ENCODE measurements at regions not wholly inside any gene's neighbourhood (a gene's known extent, or its start where the extent isn't known, plus 50 kb on each side); places are given as distances from the start of the nearest gene placed in this dataset.
"Not testable (repeated sequence)": the region's sequence is repeated elsewhere in the genome, so short reads cannot be mapped to it uniquely, and the experiment has no call there.

DNA sequence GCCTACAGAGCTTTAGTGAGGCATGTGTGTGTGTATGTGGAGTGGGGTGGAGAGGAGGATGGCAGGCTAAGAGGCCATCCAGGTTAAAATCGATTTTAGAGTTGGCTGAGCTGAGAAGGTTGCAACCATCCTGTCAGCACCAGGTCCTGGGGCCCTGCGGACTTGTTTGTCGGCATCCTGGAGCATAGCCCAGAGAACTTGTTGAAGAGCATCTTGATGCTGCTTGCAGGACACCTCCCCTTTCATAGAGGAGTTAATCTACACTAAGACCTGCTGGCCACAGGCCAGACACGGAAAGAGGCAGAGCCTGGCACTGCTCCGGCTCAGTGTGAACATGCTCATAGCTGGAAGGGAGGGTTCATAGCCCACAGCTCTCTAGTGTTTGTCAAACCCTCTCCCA lies 72.1 kb upstream of the RGPD5 start:
- Histone ChIP-seq H3K27me3 (ENCODE audit: insufficient read depth, low read length) (no peaks in the 10 kb centered on the region), H3K9ac (ENCODE audit: low read depth, low read length) (no peak overlapping the region), H3K4me3 (ENCODE audit: low read length) (no peak overlapping the region), H3K4me1 (ENCODE audit: insufficient read depth, low read length) (no peaks in the 10 kb centered on the region), H3K36me3 (ENCODE audit: insufficient read depth, low read length) (no peaks in the 10 kb centered on the region), H3K9me3 (ENCODE audit: insufficient read depth, low read depth, low read length) (peaks cover 5% of the 10 kb centered on the region), H3K27ac (ENCODE audit: low read depth, low read length) (no peak overlapping the region)
- WGBS: 94% methylated on average over 5 of the region's 5 CpGs

DNA sequence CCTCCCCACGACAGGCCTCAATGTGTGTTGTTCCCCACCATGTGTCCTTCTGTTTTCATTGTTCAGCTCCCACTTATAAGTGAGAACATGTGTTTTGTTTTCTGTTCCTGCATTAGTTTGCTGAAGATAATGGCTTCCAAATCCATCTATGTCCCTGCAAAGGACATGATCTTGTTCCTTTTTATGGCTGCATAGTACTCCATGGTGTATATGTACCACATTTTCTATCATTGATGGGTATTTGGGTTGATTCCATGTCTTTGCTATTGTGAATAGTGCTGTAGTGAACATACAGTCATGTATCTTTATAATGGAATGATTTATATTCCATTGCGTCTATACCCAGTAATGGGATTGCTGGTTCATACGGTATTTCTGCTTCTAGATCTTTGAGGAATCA lies 71.5 kb upstream of the RGPD5 start:
- H3K9me3 ChIP-seq (ENCODE audit: insufficient read depth, low read depth, low read length); H3K9ac ChIP-seq (ENCODE audit: low read depth, low read length); H3K27ac ChIP-seq (ENCODE audit: low read depth, low read length); H3K4me3 ChIP-seq (ENCODE audit: low read length); H3K27me3 ChIP-seq (ENCODE audit: insufficient read depth, low read length); H3K36me3 ChIP-seq (ENCODE audit: insufficient read depth, low read length); H3K4me1 ChIP-seq (ENCODE audit: insufficient read depth, low read length): not testable (repeated sequence)
- WGBS: 91% methylated on average over 3 of the region's 3 CpGs

DNA sequence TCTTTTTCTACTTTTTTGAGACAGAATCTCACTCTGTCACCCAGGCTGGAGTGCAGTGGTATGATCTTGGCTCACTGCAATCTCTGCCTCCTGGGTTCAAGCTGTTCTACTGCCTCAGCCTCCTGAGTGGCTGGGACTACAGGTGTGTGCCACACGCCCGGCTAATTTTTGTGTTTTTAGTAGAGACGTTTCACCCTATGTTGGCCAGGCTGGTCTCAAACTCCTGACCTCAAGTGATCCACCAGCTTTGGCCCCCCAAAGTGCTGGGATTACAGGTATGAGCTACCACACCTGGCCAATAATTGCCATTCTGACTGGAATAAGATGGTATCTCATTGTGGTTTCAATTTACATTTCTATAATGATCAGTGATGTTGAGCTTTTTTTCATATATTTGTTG lies 71.0 kb upstream of the RGPD5 start:
- H3K4me1 ChIP-seq (ENCODE audit: insufficient read depth, low read length); H3K36me3 ChIP-seq (ENCODE audit: insufficient read depth, low read length); H3K27ac ChIP-seq (ENCODE audit: low read depth, low read length); H3K9me3 ChIP-seq (ENCODE audit: insufficient read depth, low read depth, low read length); H3K4me3 ChIP-seq (ENCODE audit: low read length); H3K9ac ChIP-seq (ENCODE audit: low read depth, low read length); H3K27me3 ChIP-seq (ENCODE audit: insufficient read depth, low read length): not testable (repeated sequence)
- WGBS: 92% methylated on average over 3 of the region's 3 CpGs

DNA sequence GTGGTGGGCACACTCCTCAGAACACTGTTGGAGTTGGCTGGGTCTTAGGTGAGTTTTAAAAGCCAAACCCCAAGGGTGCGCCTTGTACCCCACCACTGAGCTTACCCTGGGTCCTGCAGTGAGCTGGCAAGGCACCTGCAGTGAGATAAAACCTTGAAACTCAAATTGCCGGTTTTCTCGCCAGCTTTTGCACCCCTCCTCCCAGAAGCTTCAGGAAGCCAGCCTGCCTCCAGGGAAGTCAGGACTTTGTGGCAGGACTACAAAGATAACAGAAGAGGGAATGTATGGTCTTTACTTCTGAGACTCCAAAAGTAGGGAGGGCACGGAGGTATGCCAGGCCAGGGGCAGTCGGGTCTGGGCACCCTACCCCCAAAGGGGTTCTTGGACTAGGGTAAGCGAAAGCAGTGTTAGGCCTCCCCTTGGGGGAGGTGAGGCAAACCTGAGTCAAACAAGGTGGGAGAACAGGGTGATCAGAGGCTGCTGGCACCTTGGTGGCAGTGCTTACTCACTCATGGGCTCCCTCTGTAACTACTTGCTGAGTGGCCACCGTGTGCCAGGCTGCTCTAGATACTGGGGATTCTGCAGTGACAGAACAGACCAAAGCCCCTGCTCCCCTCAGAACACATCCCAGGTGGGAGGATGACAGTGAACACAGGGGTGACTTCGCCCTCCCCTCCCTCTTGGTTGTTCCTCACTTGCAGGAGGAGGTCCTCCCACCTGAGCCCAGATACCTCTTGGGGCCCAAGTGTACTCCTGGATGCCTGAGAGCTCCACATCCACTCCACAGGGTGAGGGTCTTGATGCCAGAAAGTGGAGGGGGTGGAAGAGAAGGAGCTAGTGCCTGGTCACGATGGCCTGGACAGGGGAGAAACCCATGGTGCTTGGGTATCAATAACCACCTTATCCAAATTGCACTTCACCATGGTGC lies 69.3 kb upstream of the RGPD5 start:
- H3K9me3 ChIP-seq (ENCODE audit: insufficient read depth, low read depth, low read length): no peaks in the 10 kb centered on the region
- 90% methylated on average over 8 of the region's 9 CpGs for WGBS
- no peaks in the 10 kb centered on the region for H3K4me1 ChIP-seq (ENCODE audit: insufficient read depth, low read length)
- H3K9ac ChIP-seq (ENCODE audit: low read depth, low read length): no peak overlapping the region
- no peaks in the 10 kb centered on the region for H3K27me3 ChIP-seq (ENCODE audit: insufficient read depth, low read length)
- H3K27ac ChIP-seq (ENCODE audit: low read depth, low read length): no peak overlapping the region
- H3K36me3 ChIP-seq (ENCODE audit: insufficient read depth, low read length): no peaks in the 10 kb centered on the region
- no peak overlapping the region for H3K4me3 ChIP-seq (ENCODE audit: low read length)

DNA sequence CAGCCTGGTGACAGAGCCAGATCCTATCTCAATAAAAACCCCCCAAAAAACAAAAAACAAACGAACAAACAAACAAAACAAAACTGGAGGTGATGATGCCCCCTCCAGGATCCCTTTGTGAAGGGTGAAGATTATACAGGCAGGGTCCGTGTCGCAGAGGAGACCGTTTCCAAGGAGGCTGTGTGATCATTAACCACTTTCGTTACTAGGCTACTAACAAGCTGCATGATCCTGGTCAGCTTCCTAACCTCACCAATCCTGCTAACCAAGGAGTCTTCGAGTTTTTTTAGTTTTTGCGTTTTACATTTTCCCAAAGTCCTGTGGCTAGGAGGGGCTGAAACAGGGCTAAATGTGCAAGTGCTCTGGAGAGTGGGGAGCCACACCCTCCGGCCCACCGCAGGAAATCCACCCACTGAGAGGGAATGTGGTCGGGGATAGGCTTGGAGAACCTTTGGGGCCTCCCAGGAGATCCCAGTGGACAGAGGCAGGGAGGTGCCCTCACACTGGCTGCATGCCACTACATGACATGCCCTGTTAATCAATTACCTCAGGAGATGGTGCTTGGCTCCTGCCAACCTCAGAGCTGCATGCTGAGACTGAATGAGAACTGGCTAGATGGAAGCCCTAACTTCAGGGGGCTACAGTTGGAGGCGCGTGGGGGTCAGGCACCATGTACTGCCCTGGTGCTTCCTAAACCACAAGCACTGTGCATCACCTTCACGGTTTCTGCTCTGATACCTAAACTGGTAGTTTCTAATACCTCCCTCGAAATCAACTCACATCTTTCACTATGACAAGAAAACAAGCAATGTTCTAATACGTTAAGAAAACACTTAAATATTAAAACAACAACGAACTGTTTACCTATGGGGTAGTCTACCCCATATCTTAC lies 67.5 kb upstream of the RGPD5 start:
- no peak overlapping the region for H3K4me3 ChIP-seq (ENCODE audit: low read length)
- 90% methylated on average over 16 of the region's 16 CpGs for WGBS
- H3K9ac ChIP-seq (ENCODE audit: low read depth, low read length): no peak overlapping the region
- no peaks in the 10 kb centered on the region for H3K27me3 ChIP-seq (ENCODE audit: insufficient read depth, low read length)
- H3K9me3 ChIP-seq (ENCODE audit: insufficient read depth, low read depth, low read length): no peaks in the 10 kb centered on the region
- no peaks in the 10 kb centered on the region for H3K4me1 ChIP-seq (ENCODE audit: insufficient read depth, low read length)
- H3K36me3 ChIP-seq (ENCODE audit: insufficient read depth, low read length): no peaks in the 10 kb centered on the region
- H3K27ac ChIP-seq (ENCODE audit: low read depth, low read length): no peak overlapping the region

DNA sequence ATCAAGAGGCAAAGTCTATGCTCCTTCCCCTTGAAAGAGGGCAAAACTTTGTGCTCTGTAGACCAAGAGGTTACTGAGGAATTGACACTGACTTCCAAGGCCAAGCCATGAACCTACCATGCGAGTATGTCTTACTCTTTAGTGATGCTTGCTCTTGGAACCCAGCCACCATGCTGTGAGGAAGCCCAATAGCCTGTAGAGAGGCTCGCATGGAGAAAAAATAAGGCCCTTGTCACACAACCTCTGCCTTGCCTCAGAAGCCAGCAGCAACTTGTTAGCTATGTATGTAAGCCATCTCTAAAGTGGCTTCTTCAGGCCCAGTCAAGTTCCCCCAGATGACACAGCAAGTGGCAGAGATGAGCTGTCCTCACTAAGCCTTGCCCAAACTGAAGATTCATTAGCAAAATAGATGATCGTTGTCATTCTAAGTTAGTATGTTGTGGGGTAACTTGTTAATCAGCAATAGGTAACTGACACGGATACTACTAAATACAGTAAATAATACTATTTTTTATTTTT lies 66.1 kb upstream of the RGPD5 start:
- 93% methylated on average over 2 of the region's 4 CpGs for WGBS
- Histone ChIP-seq H3K27me3 (ENCODE audit: insufficient read depth, low read length) (no peaks in the 10 kb centered on the region), H3K9me3 (ENCODE audit: insufficient read depth, low read depth, low read length) (no peaks in the 10 kb centered on the region), H3K36me3 (ENCODE audit: insufficient read depth, low read length) (no peaks in the 10 kb centered on the region), H3K9ac (ENCODE audit: low read depth, low read length) (no peak overlapping the region), H3K27ac (ENCODE audit: low read depth, low read length) (no peak overlapping the region), H3K4me1 (ENCODE audit: insufficient read depth, low read length) (no peaks in the 10 kb centered on the region), H3K4me3 (ENCODE audit: low read length) (no peak overlapping the region)

DNA sequence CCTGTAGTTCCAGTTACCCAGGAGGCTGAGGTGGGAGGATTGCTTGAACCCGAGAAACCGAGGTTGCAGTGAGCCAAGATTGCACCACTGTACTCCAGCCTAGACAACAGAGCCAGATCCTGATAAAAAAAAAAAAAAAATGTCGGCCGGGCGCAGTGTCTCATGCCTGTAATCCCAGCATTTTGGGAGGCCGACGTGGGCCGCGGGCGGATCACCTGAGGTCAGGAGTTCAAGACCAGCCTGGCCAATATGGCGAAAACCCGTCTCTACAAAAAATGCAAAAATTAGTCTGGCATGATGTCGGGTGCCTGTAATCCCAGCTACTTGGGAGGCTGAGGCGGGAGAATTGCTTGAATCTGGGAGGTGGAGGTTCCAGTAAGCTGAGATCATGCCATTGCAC lies 60.4 kb upstream of the RGPD5 start:
- not testable (repeated sequence) for H3K4me1 ChIP-seq (ENCODE audit: insufficient read depth, low read length); H3K27ac ChIP-seq (ENCODE audit: low read depth, low read length); H3K36me3 ChIP-seq (ENCODE audit: insufficient read depth, low read length); H3K9ac ChIP-seq (ENCODE audit: low read depth, low read length); H3K9me3 ChIP-seq (ENCODE audit: insufficient read depth, low read depth, low read length); H3K4me3 ChIP-seq (ENCODE audit: low read length); H3K27me3 ChIP-seq (ENCODE audit: insufficient read depth, low read length)
- 96% methylated on average over 14 of the region's 14 CpGs for WGBS

DNA sequence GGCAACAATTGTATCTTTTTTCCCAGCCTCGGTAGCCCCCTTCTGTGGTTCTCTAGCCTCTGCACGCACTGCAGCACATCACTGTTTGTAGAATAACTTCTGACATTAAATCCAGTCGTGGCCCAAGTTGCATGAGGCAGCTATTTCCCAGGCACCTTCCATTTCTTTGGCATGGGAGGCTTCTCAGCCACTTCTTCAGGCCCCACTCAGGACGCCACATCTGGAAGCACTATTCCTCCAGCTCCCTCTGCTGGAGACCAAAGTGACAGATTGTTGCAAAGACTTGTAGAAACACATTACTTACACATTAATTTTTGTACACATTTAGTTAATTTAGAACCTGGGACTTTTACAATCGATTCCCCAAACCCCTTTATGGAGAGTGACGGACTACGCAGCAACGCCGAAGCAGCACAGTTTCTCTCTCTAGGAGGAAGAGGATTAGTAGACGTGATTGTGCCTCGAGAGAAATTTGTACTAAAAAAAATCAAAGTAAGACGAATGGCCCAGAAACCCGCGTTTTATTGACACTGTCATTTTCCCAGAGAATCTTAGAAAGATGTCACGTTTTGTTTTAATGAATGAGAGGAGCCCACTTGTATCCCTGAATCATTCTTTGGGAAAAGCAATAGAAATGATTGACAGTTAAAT lies 57.8 kb upstream of the RGPD5 start:
- Histone ChIP-seq H3K9me3 (ENCODE audit: insufficient read depth, low read depth, low read length) (no peaks in the 10 kb centered on the region), H3K36me3 (ENCODE audit: insufficient read depth, low read length) (no peaks in the 10 kb centered on the region), H3K27me3 (ENCODE audit: insufficient read depth, low read length) (no peaks in the 10 kb centered on the region), H3K4me1 (ENCODE audit: insufficient read depth, low read length) (no peaks in the 10 kb centered on the region), H3K9ac (ENCODE audit: low read depth, low read length) (no peak overlapping the region), H3K4me3 (ENCODE audit: low read length) (no peak overlapping the region), H3K27ac (ENCODE audit: low read depth, low read length) (no peak overlapping the region)
- WGBS: 71% methylated on average over 15 of the region's 15 CpGs
